Breast epithelium (tissue), 4 donors: ENCODE measurements at regions not wholly inside any gene's neighbourhood (a gene's known extent, or its start where the extent isn't known, plus 50 kb on each side); places are given as distances from the start of the nearest gene placed in this dataset.

Experiments
- DNase-seq, 2 donors: peaks; one replicate each; pipeline ENCODE4 v3.0.0-alpha.2; 2019; ENCODE audit warnings: low spot score in 2 of 2
- H3K27ac ChIP-seq, 2 donors: fragments of 200-600 bp; sonication (generic) in 1 of 2; one replicate each; pipeline ENCODE4 v1.5.1; 2016 to 2019; ENCODE audit warnings: mild to moderate bottlenecking in 1 of 2
- H3K27me3 ChIP-seq, 2 donors: fragments of 200-600 bp; sonication (generic) in 1 of 2; one replicate each; pipeline versions ENCODE4 v1.5.1 to v1.6.0; 2017 to 2019; ENCODE audit warnings: control low read depth in 1 of 2, mild to moderate bottlenecking in 1 of 2
- H3K36me3 ChIP-seq: fragments of 200-600 bp; one replicate; pipeline ENCODE4 v1.5.1; 2019
- H3K4me1 ChIP-seq, 2 donors: fragments of 200-600 bp; sonication (generic); one replicate each; pipeline ENCODE4 v1.5.1; 2016 to 2019; ENCODE audit warnings: control low read depth in 1 of 2
- H3K4me3 ChIP-seq, 3 donors: fragments of 200-600 bp; sonication (generic); 1 replicate in 2 of 3; 2 replicates in 1 of 3; pipeline ENCODE4 v1.5.1; 2016 to 2019; ENCODE audit warnings: mild to moderate bottlenecking in 3 of 3, moderate library complexity in 2 of 3
- H3K9me3 ChIP-seq, 2 donors: fragments of 200-600 bp; sonication (generic) in 1 of 2; one replicate each; pipeline ENCODE4 v1.5.1; 2016 to 2019; ENCODE audit warnings: control low read depth in 1 of 2
- CTCF ChIP-seq, 3 donors: fragments of 450-650 bp; IDR thresholded peaks; one replicate each; pipeline ENCODE4 v1.5.1; 2016 to 2017; ENCODE audit warnings: antibody characterized with exemption in 3 of 3, mild to moderate bottlenecking in 3 of 3, moderate library complexity in 3 of 3
- POLR2A ChIP-seq: fragments of 450-650 bp; IDR thresholded peaks from one replicate; pipeline ENCODE4 v1.6.1; 2016; ENCODE audit warnings: antibody characterized with exemption, mild to moderate bottlenecking, moderate library complexity
- POLR2AphosphoS5 ChIP-seq, 3 donors: sonication (generic); formaldehyde crosslinking; IDR thresholded peaks; one replicate each; pipeline ENCODE4 v1.6.1; 2017; ENCODE audit warnings: antibody characterized with exemption in 3 of 3
- intact Hi-C: fragments of 100-400 bp; cut with DNase I; formaldehyde crosslinking; loops from one replicate; pipeline ENCODE4 v1.15.1; 2023; ENCODE audit warnings: low total_unique reads

- TF ChIP-seq POLR2AphosphoS5 (IDR thresholded peaks at IDR 0.05) (no peak), CTCF (IDR thresholded peaks at IDR 0.05) (no peak), POLR2A (no peak)
- DNase-seq: no peak
- Histone ChIP-seq H3K4me3 (no peak overlapping the region), H3K36me3 (no peaks in the 10 kb centered on the region), H3K4me1 (no peaks in the 10 kb centered on the region), H3K27me3 (no peaks in the 10 kb centered on the region), H3K27ac (no peak overlapping the region), H3K9me3 (no peaks in the 10 kb centered on the region)
- intact Hi-C loops: no loop called here
These were observed 137.8 kb upstream of the UBASH3B start for GRCh38 chr11:122517403-122518379.

DNA sequence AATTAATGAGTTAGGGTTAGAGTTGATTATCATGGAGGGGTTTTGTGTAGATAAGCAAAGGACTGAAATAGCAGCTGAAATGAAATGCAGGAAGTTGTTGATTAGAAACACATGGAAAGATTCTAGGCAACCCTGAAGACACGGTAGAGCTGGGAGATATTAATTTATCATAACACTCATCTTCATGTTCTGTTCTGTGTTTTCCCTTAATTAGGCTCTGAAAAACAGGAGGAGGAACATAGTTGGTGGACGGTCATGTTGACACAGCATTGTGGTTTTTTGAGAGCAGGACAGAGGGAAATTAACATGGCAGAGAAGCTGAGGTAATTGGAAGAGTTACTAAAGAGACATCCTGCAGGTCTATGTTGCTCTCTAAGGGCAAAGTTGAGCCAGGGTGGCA lies 138.8 kb upstream of the UBASH3B start:
- H3K9me3 ChIP-seq: no peaks in the 10 kb centered on the region
- intact Hi-C loops: no loop called here
- H3K4me1 ChIP-seq: no peaks in the 10 kb centered on the region
- TF ChIP-seq POLR2A (no peak), POLR2AphosphoS5 (IDR thresholded peaks at IDR 0.05) (no peak), CTCF (IDR thresholded peaks at IDR 0.05) (no peak)
- no peak overlapping the region for H3K27ac ChIP-seq
- DNase-seq: no peak
- H3K27me3 ChIP-seq: no peaks in the 10 kb centered on the region
- no peak overlapping the region for H3K4me3 ChIP-seq
- no peaks in the 10 kb centered on the region for H3K36me3 ChIP-seq

DNA sequence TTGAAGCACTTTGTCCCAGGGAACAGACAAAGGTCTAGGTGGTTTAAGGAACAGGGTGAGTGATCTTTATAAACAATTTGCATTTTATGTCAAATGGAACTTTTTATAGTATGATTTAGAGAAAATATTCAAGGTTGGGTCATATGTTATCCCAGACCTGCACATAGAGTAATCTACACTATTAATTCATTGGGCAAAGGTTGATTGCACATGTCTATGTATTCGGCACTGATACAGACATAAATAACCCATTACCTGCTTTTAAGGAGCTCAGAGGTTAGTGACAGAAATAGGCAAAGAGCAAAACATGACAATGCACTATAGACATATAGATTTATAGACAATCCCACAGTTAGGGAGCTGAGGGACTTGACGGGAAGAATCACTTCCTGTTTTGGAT lies 141.5 kb upstream of the UBASH3B start:
- Histone ChIP-seq H3K4me1 (no peaks in the 10 kb centered on the region), H3K4me3 (no peak overlapping the region), H3K27ac (no peak overlapping the region), H3K36me3 (no peaks in the 10 kb centered on the region), H3K9me3 (no peaks in the 10 kb centered on the region), H3K27me3 (no peaks in the 10 kb centered on the region)
- intact Hi-C loops: no loop called here
- TF ChIP-seq POLR2A: no peak
- no peak for TF ChIP-seq POLR2AphosphoS5 (IDR thresholded peaks at IDR 0.05)
- no peak for TF ChIP-seq CTCF (IDR thresholded peaks at IDR 0.05)
- no peak for DNase-seq

DNA sequence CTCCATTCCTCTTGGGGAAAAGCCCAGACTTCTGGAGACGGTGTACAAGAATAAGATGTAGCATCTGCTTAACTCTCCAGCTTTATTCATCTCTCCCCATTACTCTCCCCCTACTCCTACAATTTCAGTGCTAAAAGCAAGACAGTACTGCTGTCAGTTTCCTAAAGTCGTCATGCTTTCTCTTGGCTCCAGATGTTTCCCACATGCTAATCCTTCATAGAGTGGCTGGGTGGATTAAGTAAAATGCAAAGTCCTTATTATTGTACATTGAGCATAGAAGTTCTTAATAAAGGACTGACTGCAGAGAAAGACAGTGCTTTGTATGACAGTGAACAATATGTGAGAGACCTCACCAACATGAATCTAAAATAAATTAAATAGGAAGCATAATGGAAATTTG lies 142.2 kb upstream of the UBASH3B start:
- intact Hi-C loops: no loop called here
- H3K4me3 ChIP-seq: no peak overlapping the region
- H3K27ac ChIP-seq: no peak overlapping the region
- no peaks in the 10 kb centered on the region for H3K27me3 ChIP-seq
- TF ChIP-seq POLR2A (no peak), POLR2AphosphoS5 (IDR thresholded peaks at IDR 0.05) (no peak), CTCF (IDR thresholded peaks at IDR 0.05) (no peak)
- H3K9me3 ChIP-seq: no peaks in the 10 kb centered on the region
- H3K36me3 ChIP-seq: no peaks in the 10 kb centered on the region
- no peak for DNase-seq
- no peaks in the 10 kb centered on the region for H3K4me1 ChIP-seq

- H3K4me1 ChIP-seq: no peaks in the 10 kb centered on the region
- H3K9me3 ChIP-seq: no peaks in the 10 kb centered on the region
- TF ChIP-seq CTCF (IDR thresholded peaks at IDR 0.05) (no peak), POLR2A (no peak), POLR2AphosphoS5 (IDR thresholded peaks at IDR 0.05) (no peak)
- intact Hi-C loops: no loop called here
- H3K36me3 ChIP-seq: no peaks in the 10 kb centered on the region
- H3K4me3 ChIP-seq: no peak overlapping the region
- H3K27ac ChIP-seq: no peak overlapping the region
- no peak for DNase-seq
- H3K27me3 ChIP-seq: no peaks in the 10 kb centered on the region
These were observed 142.8 kb upstream of the UBASH3B start for GRCh38 chr11:122512688-122513087.
